Parathyroid adenoma (tissue), 2 donors: ENCODE measurements at regions not wholly inside any gene's neighbourhood (a gene's known extent, or its start where the extent isn't known, plus 50 kb on each side); places are given as distances from the start of the nearest gene placed in this dataset.

ENCODE experiments used
- H2AFZ ChIP-seq: fragments of 300-600 bp; sonication (generic); one replicate; pipeline ENCODE4 v1.7.0; 2017; ENCODE audit warnings: antibody characterized with exemption, mild to moderate bottlenecking
- H3K27ac ChIP-seq: fragments of 300-600 bp; sonication (generic); one replicate; pipeline ENCODE4 v1.7.0; 2017
- H3K27me3 ChIP-seq: fragments of 300-600 bp; sonication (generic); one replicate; pipeline ENCODE4 v1.7.0; 2017; ENCODE audit warnings: low read length; ENCODE audit not compliant: control insufficient read depth, insufficient read depth
- H3K36me3 ChIP-seq: fragments of 300-600 bp; sonication (generic); one replicate; pipeline ENCODE4 v1.7.0; 2017; ENCODE audit warnings: low read length; ENCODE audit not compliant: control insufficient read depth, insufficient read depth
- H3K4me1 ChIP-seq: fragments of 300-600 bp; sonication (generic); one replicate; pipeline ENCODE4 v1.7.0; 2017; ENCODE audit warnings: control low read depth
- H3K4me2 ChIP-seq: fragments of 300-600 bp; sonication (generic); one replicate; pipeline ENCODE4 v1.7.0; 2017; ENCODE audit warnings: low read length
- H3K4me3 ChIP-seq: fragments of 300-600 bp; sonication (generic); one replicate; pipeline ENCODE4 v1.7.0; 2017; ENCODE audit warnings: low read depth, low read length
- H3K79me2 ChIP-seq: fragments of 300-600 bp; sonication (generic); one replicate; pipeline ENCODE4 v1.7.0; 2017; ENCODE audit warnings: control low read depth
- H3K9ac ChIP-seq: fragments of 300-600 bp; sonication (generic); one replicate; pipeline ENCODE4 v1.7.0; 2017; ENCODE audit warnings: mild to moderate bottlenecking
- H3K9me3 ChIP-seq: fragments of 300-600 bp; sonication (generic); one replicate; pipeline ENCODE4 v1.7.0; 2017; ENCODE audit warnings: low read length; ENCODE audit not compliant: control insufficient read depth
- TF ChIP-seq, protein P1 (sequence below): fragments of 300-600 bp; sonication (generic); IDR thresholded peaks from one replicate; pipeline ENCODE4 v1.7.0; 2017; ENCODE audit warnings: antibody characterized with exemption, mild to moderate bottlenecking
- donor health status: primary hyperparathyroidism.

- Histone ChIP-seq H3K27ac (no peak overlapping the region), H3K4me2 (no peak overlapping the region), H3K36me3 (no peaks in the 10 kb centered on the region), H3K9ac (no peak overlapping the region), H3K27me3 (no peaks in the 10 kb centered on the region), H3K9me3 (no peaks in the 10 kb centered on the region), H3K4me1 (no peaks in the 10 kb centered on the region), H3K4me3 (no peak overlapping the region), H3K79me2 (no peaks in the 10 kb centered on the region), H2AFZ (no peak overlapping the region)
- TF ChIP-seq, protein P1, sequence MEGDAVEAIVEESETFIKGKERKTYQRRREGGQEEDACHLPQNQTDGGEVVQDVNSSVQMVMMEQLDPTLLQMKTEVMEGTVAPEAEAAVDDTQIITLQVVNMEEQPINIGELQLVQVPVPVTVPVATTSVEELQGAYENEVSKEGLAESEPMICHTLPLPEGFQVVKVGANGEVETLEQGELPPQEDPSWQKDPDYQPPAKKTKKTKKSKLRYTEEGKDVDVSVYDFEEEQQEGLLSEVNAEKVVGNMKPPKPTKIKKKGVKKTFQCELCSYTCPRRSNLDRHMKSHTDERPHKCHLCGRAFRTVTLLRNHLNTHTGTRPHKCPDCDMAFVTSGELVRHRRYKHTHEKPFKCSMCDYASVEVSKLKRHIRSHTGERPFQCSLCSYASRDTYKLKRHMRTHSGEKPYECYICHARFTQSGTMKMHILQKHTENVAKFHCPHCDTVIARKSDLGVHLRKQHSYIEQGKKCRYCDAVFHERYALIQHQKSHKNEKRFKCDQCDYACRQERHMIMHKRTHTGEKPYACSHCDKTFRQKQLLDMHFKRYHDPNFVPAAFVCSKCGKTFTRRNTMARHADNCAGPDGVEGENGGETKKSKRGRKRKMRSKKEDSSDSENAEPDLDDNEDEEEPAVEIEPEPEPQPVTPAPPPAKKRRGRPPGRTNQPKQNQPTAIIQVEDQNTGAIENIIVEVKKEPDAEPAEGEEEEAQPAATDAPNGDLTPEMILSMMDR, result no peak
Observed at GRCh38 chr11:92306966-92307510, 82.4 kb downstream of the FAT3 start.

DNA sequence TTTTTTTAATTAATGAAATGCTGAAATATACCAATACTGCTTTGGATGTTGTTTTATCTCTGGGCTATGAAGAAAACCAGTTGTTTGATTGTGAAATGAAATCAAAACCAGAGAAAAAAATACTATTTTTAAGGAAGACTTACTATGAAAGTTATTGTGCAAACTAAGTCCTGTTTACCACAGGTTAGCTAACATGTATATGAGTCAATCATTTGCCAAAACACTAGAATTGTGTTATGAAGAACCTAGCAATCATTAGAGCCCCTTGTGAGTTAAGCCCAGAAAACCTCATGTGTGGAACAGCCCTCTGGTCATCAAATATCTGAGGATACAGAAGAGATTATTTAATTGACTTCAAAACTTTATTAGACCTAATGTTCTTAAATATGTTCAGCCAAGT lies 83.7 kb downstream of the FAT3 start:
- Histone ChIP-seq H3K9me3 (no peaks in the 10 kb centered on the region), H3K27me3 (no peaks in the 10 kb centered on the region), H2AFZ (no peak overlapping the region), H3K36me3 (no peaks in the 10 kb centered on the region), H3K79me2 (no peaks in the 10 kb centered on the region), H3K9ac (no peak overlapping the region), H3K27ac (no peak overlapping the region), H3K4me1 (no peaks in the 10 kb centered on the region), H3K4me3 (no peak overlapping the region), H3K4me2 (no peak overlapping the region)
- TF ChIP-seq, protein P1, result no peak

DNA sequence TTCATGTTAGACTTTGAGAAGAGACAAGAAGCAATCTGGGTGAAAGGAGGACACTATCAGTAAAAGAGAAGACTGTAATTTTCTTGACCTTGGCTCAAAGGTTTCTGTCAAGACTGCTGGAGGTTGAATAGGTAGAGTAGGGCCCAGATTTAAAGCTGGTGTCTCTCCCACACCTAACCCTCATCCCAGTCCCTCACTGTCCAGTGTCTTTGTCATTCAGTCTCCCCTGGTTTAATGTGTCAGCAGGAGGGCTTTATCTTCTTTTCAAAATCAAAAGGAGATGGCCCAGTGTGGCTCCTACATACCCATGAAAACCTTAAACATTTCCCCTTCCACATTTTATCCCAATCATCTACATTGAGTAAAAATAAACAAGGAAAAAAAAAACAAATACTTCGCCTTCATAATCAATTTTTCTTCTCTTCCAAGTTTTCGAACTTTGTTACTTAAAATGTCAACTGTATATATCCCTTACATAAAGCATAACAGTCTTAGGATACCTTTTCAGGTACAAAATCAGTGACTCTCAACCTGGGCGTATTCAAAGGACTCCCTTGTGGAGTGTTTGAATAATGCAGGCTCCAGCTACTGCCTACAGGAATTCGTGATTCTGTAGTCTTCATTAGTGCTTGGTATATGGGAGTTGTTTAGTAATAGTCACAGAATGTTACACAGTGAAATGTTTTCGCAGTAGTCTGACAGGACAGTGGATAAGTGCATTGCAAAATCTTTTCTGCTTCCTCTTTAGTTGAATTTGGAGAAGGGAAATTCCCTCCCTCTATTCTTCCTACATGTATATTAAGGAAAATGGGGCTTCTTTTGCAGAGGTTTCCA lies 87.2 kb downstream of the FAT3 start:
- Histone ChIP-seq H3K27ac (no peak overlapping the region), H3K36me3 (no peaks in the 10 kb centered on the region), H3K4me2 (no peak overlapping the region), H3K9ac (no peak overlapping the region), H2AFZ (no peak overlapping the region), H3K9me3 (no peaks in the 10 kb centered on the region), H3K79me2 (no peaks in the 10 kb centered on the region), H3K4me1 (no peaks in the 10 kb centered on the region), H3K27me3 (no peaks in the 10 kb centered on the region), H3K4me3 (no peak overlapping the region)
- TF ChIP-seq, protein P1, result no peak

GRCh38 chr11:92313784-92314183 lies 89.2 kb downstream of the FAT3 start:
- Histone ChIP-seq H3K4me2 (no peak overlapping the region), H3K79me2 (no peaks in the 10 kb centered on the region), H3K4me1 (no peaks in the 10 kb centered on the region), H3K9ac (no peak overlapping the region), H3K27me3 (no peaks in the 10 kb centered on the region), H3K27ac (no peak overlapping the region), H3K9me3 (no peaks in the 10 kb centered on the region), H3K36me3 (no peaks in the 10 kb centered on the region), H2AFZ (no peak overlapping the region), H3K4me3 (no peak overlapping the region)
- TF ChIP-seq, protein P1, result no peak
